ENCODE measurements at regions not wholly inside any gene's neighbourhood (a gene's known extent, or its start where the extent isn't known, plus 50 kb on each side); places are given as distances from the start of the nearest gene placed in this dataset.

DNA sequence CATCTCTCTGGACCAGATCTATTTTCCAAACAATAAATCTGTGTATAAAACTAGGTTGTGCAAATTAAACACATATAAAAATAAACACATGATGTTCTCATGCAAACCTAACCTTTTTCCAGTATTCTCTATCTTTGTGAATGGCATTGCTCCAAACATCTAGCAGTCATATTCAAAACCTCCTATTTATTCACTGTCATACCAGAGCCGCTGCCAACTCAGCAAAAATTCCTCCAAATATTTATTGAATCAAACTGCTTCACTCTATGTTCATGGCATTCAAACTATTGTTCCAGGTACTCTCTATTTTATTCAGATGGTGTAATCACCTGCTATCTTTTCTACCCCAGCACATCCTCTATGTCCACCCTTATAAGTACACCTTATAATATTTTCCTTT lies 652.1 kb upstream of the RIOK2 start:
- WGBS, 2 donors = 88 to 92% methylated on average over 1 of the region's 1 CpG
- Histone ChIP-seq H3K4me3 (no peak overlapping the region), H3K4me1 (peaks cover 0 to 24% (median 13%) of the 10 kb centered on the region in 9 donors), H3K9me3 (peaks cover 0 to 6% (median 0%) of the 10 kb centered on the region in 11 donors), H3K27ac (no peak overlapping the region), H3K36me3 (no peaks in the 10 kb centered on the region), H3K27me3 (no peaks in the 10 kb centered on the region)
- no peak for DNase-seq
- intact Hi-C loops (cut with DNase I) = loop anchor here in 1 of 10 donors (5.0 kb wide), 1 partner anchor 72 kb away; no protein-coding TSS in a partner anchor
- TF ChIP-seq, protein P1, sequence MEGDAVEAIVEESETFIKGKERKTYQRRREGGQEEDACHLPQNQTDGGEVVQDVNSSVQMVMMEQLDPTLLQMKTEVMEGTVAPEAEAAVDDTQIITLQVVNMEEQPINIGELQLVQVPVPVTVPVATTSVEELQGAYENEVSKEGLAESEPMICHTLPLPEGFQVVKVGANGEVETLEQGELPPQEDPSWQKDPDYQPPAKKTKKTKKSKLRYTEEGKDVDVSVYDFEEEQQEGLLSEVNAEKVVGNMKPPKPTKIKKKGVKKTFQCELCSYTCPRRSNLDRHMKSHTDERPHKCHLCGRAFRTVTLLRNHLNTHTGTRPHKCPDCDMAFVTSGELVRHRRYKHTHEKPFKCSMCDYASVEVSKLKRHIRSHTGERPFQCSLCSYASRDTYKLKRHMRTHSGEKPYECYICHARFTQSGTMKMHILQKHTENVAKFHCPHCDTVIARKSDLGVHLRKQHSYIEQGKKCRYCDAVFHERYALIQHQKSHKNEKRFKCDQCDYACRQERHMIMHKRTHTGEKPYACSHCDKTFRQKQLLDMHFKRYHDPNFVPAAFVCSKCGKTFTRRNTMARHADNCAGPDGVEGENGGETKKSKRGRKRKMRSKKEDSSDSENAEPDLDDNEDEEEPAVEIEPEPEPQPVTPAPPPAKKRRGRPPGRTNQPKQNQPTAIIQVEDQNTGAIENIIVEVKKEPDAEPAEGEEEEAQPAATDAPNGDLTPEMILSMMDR (IDR thresholded peaks at IDR 0.05) = no peak
- ATAC-seq = no peak

DNA sequence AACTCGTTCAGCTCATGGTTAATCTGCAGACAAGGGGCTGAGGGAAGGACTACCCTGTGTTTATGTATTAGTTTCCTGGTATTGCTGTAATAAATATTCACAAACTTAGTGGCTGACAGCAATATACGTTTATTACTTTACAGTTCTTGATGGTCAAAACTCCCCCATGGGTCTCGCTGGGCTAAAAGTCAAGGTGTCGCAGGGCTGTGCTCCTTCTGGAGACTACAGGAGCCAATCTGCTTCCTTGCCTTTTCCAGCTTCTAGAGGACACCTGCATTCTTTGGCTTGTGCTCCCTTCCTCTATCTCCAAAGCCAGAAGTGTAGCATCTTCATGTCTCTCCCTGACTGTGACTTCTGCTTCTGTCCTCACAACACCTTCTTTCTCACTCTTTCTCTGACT lies 653.8 kb upstream of the RIOK2 start:
- Histone ChIP-seq H3K27ac (no peak overlapping the region), H3K36me3 (no peaks in the 10 kb centered on the region), H3K27me3 (no peaks in the 10 kb centered on the region), H3K4me1 (peaks cover 0 to 41% (median 22%) of the 10 kb centered on the region in 9 donors), H3K4me3 (no peak overlapping the region), H3K9me3 (peaks cover 0 to 3% (median 0%) of the 10 kb centered on the region in 11 donors)
- intact Hi-C loops (cut with DNase I) = loop anchor here in 1 of 10 donors (5.0 kb wide), 1 partner anchor 70 kb away; no protein-coding TSS in a partner anchor
- DNase-seq = no peak
- WGBS, 2 donors = 89% methylated on average over 4 of the region's 4 CpGs
- TF ChIP-seq, protein P1 (IDR thresholded peaks at IDR 0.05) = no peak
- no peak for ATAC-seq

DNA sequence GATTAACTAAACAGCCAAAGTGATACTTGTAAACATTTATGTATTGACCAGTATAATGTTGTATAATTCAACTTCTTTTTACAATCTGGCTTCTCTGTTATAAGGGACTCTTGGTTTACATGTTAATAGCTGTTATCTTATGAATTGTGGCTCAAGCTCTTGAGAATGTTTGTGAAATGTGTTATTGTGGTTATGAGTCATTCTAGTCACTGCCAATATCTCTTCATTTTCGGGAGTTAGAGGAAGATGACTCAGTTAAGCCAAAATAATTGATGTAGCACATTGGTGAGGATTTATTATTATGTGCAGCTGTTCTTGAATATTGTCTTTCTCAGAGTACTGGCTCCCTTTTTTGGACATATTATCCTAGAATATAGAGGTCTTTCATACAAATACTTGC lies 655.2 kb upstream of the RIOK2 start:
- Histone ChIP-seq H3K36me3 (no peaks in the 10 kb centered on the region), H3K27me3 (no peaks in the 10 kb centered on the region), H3K27ac (peak overlapping the region in 2 of 10 donors; percentile 24 to 48), H3K4me3 (no peak overlapping the region), H3K4me1 (peaks cover 0 to 44% (median 22%) of the 10 kb centered on the region in 9 donors), H3K9me3 (no peaks in the 10 kb centered on the region)
- WGBS, 2 donors = 23 to 36% methylated on average over 1 of the region's 1 CpG
- intact Hi-C loops (cut with DNase I) = loop anchor here in 1 of 10 donors (5.0 kb wide), 1 partner anchor 69 kb away; no protein-coding TSS in a partner anchor
- TF ChIP-seq, protein P1 (IDR thresholded peaks at IDR 0.05) = no peak
- peak; percentile 50 to 95 (median 91) for ATAC-seq
- no peak for DNase-seq

DNA sequence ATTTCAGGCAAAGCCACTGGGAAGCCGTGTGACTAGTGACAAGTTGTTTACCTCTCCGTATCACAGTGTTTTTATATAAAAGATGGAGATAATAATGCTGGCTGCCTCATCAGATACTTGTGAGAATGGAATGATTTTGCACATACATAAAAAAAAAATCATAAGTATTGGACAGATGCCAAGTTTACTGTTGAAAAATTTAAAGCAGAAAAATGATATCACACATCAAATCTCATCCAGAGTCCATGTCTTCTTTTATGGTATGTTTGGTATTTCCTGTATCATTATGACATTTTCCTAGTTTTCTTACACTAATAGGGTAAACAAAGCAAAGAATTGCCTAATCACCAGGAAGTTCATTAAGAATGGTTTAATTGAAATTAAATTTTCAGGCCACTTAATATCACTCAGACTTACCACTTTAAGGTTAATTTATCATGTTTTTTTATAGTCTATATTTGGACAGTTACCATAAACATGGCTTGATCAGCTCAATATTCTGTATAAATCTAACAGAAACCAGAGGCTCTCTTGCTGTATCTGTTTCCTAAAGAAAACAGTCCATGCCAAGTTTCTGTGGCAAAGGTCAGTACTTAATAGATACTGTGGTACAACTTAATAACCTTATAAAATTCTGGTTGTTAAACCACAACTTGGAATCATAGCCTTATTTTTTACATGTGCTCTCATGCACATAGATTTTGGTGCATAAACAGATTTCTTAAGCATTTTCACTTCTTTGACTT lies 656.5 kb upstream of the RIOK2 start:
- H3K4me3 ChIP-seq = no peak overlapping the region
- intact Hi-C loops (cut with DNase I) = loop anchor here in 1 of 10 donors (5.0 kb wide), 1 partner anchor 68 kb away; no protein-coding TSS in a partner anchor
- WGBS, 2 donors = 56 to 64% methylated on average over 2 of the region's 2 CpGs

More for the DNA sequence above, 656.5 kb upstream of the RIOK2 start:
- H3K27ac ChIP-seq = peak overlapping the region in 3 of 10 donors; percentile 4 to 24 (median 18)
- H3K9me3 ChIP-seq = no peaks in the 10 kb centered on the region
- no peaks in the 10 kb centered on the region for H3K36me3 ChIP-seq
- TF ChIP-seq, protein P1 (IDR thresholded peaks at IDR 0.05) = no peak
- DNase-seq = no peak
- no peak for ATAC-seq
- peaks cover 0 to 50% (median 28%) of the 10 kb centered on the region in 9 donors for H3K4me1 ChIP-seq
- no peaks in the 10 kb centered on the region for H3K27me3 ChIP-seq
